Uterus (tissue), 3 donors: ENCODE measurements at regions not wholly inside any gene's neighbourhood (a gene's known extent, or its start where the extent isn't known, plus 50 kb on each side); places are given as distances from the start of the nearest gene placed in this dataset.

Experiments
- DNase-seq, 2 donors: peaks; one replicate each; pipeline ENCODE4 v3.0.0-alpha.2; 2019 to 2020
- H3K27ac ChIP-seq, 2 donors: fragments of 200-600 bp; sonication (generic); 1 replicate in 1 of 2; 2 replicates in 1 of 2; pipeline ENCODE4 v1.5.1; 2016 to 2018
- H3K27me3 ChIP-seq, 2 donors: fragments of 200-600 bp; sonication (generic); one replicate each; pipeline ENCODE4 v1.5.1; 2018 to 2019; ENCODE audit warnings: control low read depth in 1 of 2
- H3K36me3 ChIP-seq, 2 donors: fragments of 200-600 bp; sonication (generic); one replicate each; pipeline ENCODE4 v1.5.1; 2019; ENCODE audit warnings: control low read depth in 1 of 2
- H3K4me1 ChIP-seq, 2 donors: fragments of 200-600 bp; sonication (generic); one replicate each; pipeline ENCODE4 v1.5.1; 2018 to 2019; ENCODE audit warnings: control low read depth in 1 of 2
- H3K4me3 ChIP-seq, 2 donors: fragments of 200-600 bp; sonication (generic); 1 replicate in 1 of 2; 2 replicates in 1 of 2; pipeline ENCODE4 v1.5.1; 2018 to 2019; ENCODE audit warnings: mild to moderate bottlenecking in 1 of 2
- H3K9me3 ChIP-seq, 2 donors: fragments of 200-600 bp; sonication (generic); one replicate each; pipeline ENCODE4 v1.5.1; 2019; ENCODE audit warnings: control low read depth in 1 of 2
- POLR2A ChIP-seq, 2 donors: fragments of 450-650 bp; IDR thresholded peaks; one replicate each; pipeline ENCODE4 v1.6.1; 2016; ENCODE audit warnings: antibody characterized with exemption in 2 of 2, mild to moderate bottlenecking in 1 of 2, moderate library complexity in 1 of 2
- intact Hi-C: fragments of 100-400 bp; cut with DNase I; formaldehyde crosslinking; loops from one replicate; pipeline ENCODE4 v1.15.1; 2023; ENCODE audit warnings: low total_unique reads
- TF ChIP-seq, protein P1 (sequence below), 4 experiments: fragments of 200-600 bp in 2 of 4; fragments of 450-650 bp in 2 of 4; sonication (generic) in 2 of 4; IDR thresholded peaks; one replicate each; pipeline ENCODE4 v1.5.1; 2016 to 2019; ENCODE audit warnings: antibody characterized with exemption in 4 of 4, mild to moderate bottlenecking in 2 of 4, moderate library complexity in 1 of 4
- donor health status: DM: yes; HTN: yes; CAD: no.

DNA sequence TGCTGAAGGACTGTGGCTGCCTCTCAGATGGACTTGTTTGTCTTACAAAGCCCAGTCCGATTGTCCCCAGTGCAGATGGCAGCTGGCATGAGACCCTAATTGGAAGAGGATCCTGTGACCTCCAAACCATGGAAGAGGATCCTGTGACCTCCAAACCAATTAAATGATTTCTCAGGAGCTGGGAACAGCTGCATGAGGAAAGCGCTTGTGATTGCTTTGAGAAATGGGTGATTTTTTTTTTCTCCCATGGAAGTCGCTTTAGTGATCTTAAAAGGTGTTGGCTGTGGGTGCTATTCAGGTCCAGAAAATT lies 68.4 kb upstream of the LARS2 start:
- Histone ChIP-seq H3K4me3 (no peak overlapping the region), H3K27ac (no peak overlapping the region), H3K4me1 (no peaks in the 10 kb centered on the region), H3K36me3 (no peaks in the 10 kb centered on the region), H3K9me3 (no peaks in the 10 kb centered on the region), H3K27me3 (no peaks in the 10 kb centered on the region)
- intact Hi-C loops, result no loop called here
- TF ChIP-seq POLR2A (IDR thresholded peaks at IDR 0.05), result no peak
- TF ChIP-seq, protein P1, sequence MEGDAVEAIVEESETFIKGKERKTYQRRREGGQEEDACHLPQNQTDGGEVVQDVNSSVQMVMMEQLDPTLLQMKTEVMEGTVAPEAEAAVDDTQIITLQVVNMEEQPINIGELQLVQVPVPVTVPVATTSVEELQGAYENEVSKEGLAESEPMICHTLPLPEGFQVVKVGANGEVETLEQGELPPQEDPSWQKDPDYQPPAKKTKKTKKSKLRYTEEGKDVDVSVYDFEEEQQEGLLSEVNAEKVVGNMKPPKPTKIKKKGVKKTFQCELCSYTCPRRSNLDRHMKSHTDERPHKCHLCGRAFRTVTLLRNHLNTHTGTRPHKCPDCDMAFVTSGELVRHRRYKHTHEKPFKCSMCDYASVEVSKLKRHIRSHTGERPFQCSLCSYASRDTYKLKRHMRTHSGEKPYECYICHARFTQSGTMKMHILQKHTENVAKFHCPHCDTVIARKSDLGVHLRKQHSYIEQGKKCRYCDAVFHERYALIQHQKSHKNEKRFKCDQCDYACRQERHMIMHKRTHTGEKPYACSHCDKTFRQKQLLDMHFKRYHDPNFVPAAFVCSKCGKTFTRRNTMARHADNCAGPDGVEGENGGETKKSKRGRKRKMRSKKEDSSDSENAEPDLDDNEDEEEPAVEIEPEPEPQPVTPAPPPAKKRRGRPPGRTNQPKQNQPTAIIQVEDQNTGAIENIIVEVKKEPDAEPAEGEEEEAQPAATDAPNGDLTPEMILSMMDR (IDR thresholded peaks at IDR 0.05), result no peak
- no peak for DNase-seq

- Histone ChIP-seq H3K9me3 (no peaks in the 10 kb centered on the region), H3K4me3 (no peak overlapping the region), H3K36me3 (no peaks in the 10 kb centered on the region), H3K27me3 (no peaks in the 10 kb centered on the region), H3K27ac (no peak overlapping the region), H3K4me1 (no peaks in the 10 kb centered on the region)
- intact Hi-C loops, result no loop called here
- no peak for DNase-seq
- TF ChIP-seq POLR2A (IDR thresholded peaks at IDR 0.05), result no peak
- TF ChIP-seq, protein P1 (IDR thresholded peaks at IDR 0.05), result no peak
Measured at GRCh38 chr3:45320986-45321385, 67.4 kb upstream of the LARS2 start.

DNA sequence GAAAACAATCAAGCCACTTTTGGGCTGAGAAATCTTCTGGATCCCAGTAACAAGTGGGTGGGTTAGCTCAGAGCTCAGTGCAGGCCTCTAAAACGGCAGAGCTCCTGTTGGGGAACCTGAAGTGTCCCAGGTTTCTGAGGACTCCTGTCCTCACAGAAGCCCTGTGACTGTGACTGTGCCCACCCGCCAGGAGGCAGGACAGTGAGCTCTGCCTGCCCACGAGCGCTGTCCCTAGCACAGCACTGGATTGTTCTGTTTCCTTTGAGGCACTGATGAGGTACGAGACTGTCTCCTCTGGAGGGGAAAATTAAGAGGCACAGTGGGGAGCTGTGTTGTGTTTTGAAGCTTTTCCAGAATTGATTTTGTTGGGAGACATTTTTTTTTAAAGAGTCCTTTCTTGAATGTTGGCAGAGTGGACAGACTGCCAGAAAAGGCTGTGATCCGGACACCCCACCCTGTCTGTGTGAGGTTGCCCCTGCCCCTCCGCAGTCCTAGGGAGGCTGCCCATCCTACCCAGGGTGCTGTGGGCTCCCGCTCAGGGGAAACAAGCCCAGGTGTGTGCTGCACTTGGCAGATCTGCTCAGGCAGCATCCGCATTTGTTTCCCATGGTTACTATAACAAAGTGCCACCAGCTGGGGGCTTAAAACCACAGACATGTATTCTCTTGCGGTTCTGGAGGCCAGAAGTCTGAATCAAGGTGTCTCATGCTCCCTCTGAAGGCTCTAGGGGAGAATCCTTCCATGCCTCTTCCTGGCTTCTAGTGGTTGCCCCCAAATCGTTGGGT lies 66.6 kb upstream of the LARS2 start:
- intact Hi-C loops, result no loop called here
- no peak for DNase-seq
- Histone ChIP-seq H3K4me3 (no peak overlapping the region), H3K9me3 (no peaks in the 10 kb centered on the region), H3K36me3 (no peaks in the 10 kb centered on the region), H3K4me1 (no peaks in the 10 kb centered on the region), H3K27me3 (no peaks in the 10 kb centered on the region), H3K27ac (no peak overlapping the region)
- TF ChIP-seq, protein P1 (IDR thresholded peaks at IDR 0.05), result no peak
- TF ChIP-seq POLR2A (IDR thresholded peaks at IDR 0.05), result no peak

GRCh38 chr3:45322616-45323015 lies 65.8 kb upstream of the LARS2 start:
- no peaks in the 10 kb centered on the region for H3K9me3 ChIP-seq
- H3K4me1 ChIP-seq, result no peaks in the 10 kb centered on the region
- H3K27me3 ChIP-seq, result no peaks in the 10 kb centered on the region
- no peak overlapping the region for H3K4me3 ChIP-seq
- intact Hi-C loops, result no loop called here
- H3K36me3 ChIP-seq, result no peaks in the 10 kb centered on the region
- DNase-seq, result no peak
- TF ChIP-seq, protein P1 (IDR thresholded peaks at IDR 0.05), result no peak
- no peak for TF ChIP-seq POLR2A (IDR thresholded peaks at IDR 0.05)
- no peak overlapping the region for H3K27ac ChIP-seq

- H3K9me3 ChIP-seq, result no peaks in the 10 kb centered on the region
- no peaks in the 10 kb centered on the region for H3K27me3 ChIP-seq
- DNase-seq, result no peak
- intact Hi-C loops, result no loop called here
- TF ChIP-seq, protein P1 (IDR thresholded peaks at IDR 0.05), result no peak
- no peak overlapping the region for H3K27ac ChIP-seq
- H3K4me1 ChIP-seq, result no peaks in the 10 kb centered on the region
- no peak overlapping the region for H3K4me3 ChIP-seq
- no peaks in the 10 kb centered on the region for H3K36me3 ChIP-seq
Measured at GRCh38 chr3:45325676-45326075, 62.7 kb upstream of the LARS2 start.
